ENCODE measurements at regions not wholly inside any gene's neighbourhood (a gene's known extent, or its start where the extent isn't known, plus 50 kb on each side); places are given as distances from the start of the nearest gene placed in this dataset.

DNA sequence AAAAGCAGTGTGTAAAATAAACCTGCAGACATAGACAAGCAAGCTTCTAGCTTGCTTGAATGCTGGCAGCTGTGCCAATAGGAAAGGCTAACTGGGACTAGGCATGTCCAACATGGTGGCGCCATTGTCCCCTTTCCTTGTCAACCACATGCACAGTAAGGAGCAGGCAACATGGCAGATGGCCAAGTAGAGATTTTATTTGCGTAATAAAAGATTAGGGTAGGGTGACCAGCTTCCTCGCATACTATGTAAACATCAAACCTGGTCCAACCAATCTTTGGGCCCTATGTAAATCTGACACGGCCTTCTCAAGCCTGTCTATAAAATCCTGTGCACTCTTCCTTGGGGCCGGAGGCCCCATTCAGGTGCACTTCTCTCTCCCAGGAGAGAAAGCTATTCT, 575.4 kb upstream of the GOLIM4 start:
- TF ChIP-seq, protein P1, sequence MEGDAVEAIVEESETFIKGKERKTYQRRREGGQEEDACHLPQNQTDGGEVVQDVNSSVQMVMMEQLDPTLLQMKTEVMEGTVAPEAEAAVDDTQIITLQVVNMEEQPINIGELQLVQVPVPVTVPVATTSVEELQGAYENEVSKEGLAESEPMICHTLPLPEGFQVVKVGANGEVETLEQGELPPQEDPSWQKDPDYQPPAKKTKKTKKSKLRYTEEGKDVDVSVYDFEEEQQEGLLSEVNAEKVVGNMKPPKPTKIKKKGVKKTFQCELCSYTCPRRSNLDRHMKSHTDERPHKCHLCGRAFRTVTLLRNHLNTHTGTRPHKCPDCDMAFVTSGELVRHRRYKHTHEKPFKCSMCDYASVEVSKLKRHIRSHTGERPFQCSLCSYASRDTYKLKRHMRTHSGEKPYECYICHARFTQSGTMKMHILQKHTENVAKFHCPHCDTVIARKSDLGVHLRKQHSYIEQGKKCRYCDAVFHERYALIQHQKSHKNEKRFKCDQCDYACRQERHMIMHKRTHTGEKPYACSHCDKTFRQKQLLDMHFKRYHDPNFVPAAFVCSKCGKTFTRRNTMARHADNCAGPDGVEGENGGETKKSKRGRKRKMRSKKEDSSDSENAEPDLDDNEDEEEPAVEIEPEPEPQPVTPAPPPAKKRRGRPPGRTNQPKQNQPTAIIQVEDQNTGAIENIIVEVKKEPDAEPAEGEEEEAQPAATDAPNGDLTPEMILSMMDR (IDR thresholded peaks at IDR 0.05): no peak
- TF ChIP-seq POLR2AphosphoS5 (IDR thresholded peaks at IDR 0.05) (no peak), POLR2A (IDR thresholded peaks at IDR 0.05) (no peak)

All from suprapubic skin (tissue), 4 donors.